ENCODE measurements at regions not wholly inside any gene's neighbourhood (a gene's known extent, or its start where the extent isn't known, plus 50 kb on each side); places are given as distances from the start of the nearest gene placed in this dataset.

- DNase-seq, result no peak
These were observed 490.8 kb upstream of the CELF2 start for GRCh38 chr10:10526846-10527245.

DNA sequence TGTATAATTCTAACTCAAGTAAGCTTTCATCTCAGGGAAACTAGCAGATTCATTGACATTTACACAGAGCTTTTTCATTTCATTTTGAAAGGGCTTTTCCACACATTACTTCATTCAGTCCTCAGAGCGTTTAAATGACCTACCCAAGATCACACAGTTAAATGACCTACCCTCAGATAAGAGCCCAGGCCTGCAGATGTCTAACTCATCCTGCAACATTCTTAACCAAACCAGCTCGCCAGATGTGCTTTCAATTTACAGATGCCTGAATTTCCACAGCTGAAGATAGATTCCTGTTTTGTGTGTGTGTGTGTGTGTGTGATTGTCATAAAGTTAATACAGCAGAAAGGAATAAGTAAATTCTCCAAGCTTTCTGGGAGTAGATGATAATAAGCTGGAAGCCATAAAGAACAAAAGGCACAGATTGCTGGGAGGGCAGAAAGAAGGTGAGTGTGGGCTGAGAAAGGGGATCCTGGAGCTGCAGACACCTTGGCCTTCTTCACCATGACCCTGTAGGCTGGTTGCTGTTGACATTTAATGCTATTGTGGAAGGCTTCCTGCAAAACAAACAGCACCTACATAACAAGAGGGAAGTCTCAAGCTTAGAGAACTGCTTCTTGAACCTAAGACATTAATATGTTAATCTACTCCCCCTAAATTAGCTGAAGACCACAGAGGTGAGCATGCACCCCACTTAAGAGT is 489.7 kb upstream of the CELF2 start:
- no peak for DNase-seq

GRCh38 chr10:10528563-10528910 is 489.1 kb upstream of the CELF2 start:
- DNase-seq, result no peak

DNA sequence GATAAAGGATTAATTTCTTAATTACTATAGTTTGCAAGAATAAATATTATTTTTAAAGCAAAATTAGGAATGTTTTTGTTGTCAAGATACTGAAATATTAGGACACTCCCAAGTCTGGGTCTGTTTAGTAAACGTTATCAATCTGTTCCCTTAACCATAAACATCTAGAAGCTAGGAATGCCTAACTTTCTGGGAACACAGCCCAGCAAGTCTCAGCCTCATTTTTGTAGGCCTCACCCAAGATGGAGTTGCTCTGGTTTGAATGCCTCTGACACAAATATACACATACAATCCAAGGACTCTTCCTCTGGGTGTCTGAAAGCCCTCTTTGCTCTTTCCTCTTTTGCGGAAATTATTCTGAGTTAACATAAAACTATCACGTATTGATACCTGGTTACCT is 487.4 kb upstream of the CELF2 start:
- no peak for DNase-seq

- no peak for DNase-seq
These were observed 485.4 kb upstream of the CELF2 start for GRCh38 chr10:10532236-10532635.

DNA sequence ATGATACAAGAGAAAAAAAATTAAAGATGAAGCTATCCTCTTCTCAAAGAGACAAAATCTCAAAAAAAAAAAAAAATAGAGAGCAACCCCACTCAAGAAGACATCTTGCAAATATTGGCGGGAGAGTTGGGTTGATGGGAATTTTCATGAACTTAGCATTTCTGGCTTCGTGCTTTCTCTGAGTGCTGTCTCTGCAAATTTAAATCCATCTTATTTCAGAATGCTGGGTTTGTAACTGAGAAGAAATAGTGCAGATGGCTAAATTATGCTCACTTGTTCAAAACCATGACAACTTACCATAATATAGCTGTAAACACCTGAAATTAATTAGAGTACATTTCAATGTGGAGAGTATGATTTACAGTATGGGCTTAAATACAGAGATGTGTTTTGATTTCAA is 484.8 kb upstream of the CELF2 start:
- DNase-seq, result no peak

DNA sequence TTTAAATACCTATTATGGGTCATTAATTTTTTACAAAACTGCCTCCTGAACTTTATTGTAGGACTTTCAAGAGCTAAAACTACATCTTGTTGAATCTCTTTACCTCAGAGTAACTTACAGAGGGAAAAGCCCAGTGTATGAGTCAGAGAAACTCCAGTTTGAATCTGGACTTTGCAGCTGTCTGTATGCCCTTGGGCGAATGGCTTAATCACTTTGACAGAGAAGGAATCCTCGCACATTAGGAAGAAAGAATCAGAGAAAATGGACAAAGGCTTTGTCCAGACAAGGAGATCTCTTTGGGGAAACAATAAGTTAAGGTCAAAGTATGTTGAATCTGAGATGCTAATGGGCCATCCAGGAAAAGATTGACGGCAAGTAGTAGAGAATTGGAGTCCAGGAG is 484.2 kb upstream of the CELF2 start:
- DNase-seq, result no peak

- no peak for DNase-seq
These were observed 479.3 kb upstream of the CELF2 start for GRCh38 chr10:10538326-10538725.

- DNase-seq, result no peak
These were observed 477.3 kb upstream of the CELF2 start for GRCh38 chr10:10540398-10540797.

- DNase-seq, result no peak
These were observed 475.2 kb upstream of the CELF2 start for GRCh38 chr10:10542477-10542876.

- no peak for DNase-seq
These were observed 472.8 kb upstream of the CELF2 start for GRCh38 chr10:10544890-10545289.

DNA sequence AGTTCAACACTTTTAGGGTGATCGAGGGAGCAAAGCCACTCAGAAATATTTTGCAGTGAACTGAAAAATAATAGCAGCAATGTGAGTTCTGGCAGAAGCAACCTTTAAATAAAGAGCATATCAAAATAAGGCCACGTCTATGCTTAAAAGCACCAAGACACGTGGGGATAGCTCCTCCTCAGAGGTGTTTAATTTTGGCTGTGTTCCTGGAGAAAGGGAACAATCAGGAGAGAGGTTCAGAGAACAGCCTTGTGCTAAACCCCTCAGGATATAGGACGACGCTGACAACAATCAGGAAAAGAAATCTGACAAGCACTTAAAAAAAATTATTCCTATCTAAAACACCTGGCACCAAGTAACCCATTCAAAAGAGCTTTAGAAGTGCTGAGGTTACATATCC is 471.9 kb upstream of the CELF2 start:
- no peak for DNase-seq

DNA sequence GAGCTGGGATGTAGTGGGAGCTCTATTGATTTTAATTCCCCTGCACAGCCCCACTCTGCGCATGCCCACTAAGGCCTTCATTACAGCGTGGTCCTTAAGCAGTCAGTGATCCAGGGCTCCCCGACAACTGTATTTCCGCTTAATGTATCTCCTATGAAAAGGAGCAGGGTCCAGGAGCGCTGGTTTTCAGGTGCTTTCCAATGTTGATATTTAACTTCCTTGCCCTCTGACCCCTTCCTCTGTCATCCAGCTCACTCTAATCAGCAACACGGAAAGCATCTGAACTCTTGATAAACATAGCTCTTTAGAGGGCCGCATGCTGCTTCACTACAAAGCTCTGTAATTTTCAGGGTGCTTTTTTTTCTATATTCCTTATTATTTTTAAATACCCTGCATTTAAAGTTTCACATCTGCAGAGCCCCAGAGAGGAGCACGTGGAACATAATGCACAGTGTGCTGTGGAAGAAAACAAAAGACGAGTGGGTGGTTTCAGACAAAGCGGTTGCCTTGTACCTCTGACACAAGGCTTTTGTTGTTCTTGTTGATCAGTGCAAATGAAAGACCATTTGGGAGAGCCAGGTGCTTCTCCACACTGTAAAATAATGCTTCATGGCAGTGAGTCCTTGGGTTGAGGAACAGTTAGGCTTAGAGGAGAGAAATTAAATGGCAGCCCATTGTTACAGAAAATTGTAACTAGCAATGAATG is 465.9 kb upstream of the CELF2 start:
- no peak for DNase-seq

DNA sequence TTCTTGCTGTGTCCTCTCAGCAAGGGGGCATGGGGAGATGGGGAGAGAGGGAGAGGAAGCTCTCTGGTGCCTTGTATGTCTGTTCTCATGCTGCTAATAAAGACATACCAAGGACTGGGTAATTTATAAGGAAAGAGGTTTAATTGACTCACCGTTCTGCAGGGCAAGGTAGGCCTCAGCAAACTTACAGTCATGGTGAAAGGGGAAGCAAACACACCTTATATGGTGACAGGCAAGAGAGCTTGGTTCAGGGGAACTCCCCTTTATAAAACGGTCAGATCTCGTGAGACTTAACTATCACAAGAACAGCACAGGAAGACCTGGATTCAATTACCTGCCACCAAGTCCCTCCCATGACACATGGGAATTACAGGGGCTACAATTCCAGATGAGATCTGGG is 464.7 kb upstream of the CELF2 start:
- no peak for DNase-seq

DNA sequence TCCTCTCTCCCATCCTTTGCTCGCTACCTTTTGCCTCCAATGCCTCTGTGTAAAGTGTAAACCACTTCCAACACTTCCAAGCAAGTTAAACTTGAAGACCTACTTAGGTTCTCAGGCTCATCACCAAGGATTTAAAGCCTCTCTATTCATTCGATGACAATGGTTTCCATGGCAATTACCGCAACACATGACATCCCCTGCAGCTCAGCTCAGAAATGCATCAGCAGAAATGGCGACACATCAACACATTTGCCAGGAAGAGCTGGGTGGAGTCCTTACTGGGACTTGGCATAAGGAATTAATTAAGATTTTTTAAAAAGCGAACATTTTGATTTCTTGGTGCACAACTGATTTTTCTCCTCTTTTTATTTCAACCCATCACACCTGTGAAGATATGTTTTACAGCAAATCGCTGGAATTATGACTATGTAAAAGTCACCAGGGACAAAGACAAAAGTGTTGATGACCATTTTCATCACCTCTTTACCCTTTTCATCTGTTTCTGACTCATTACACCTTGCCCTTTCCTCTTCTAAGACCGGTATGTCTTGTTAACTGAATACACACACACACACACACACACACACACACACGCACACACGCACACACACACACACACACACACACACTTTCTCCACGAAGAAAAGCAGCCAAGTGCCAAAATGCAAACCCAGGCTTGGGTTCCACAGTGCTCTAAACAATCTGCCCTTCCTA is 453.4 kb upstream of the CELF2 start:
- DNase-seq, result no peak

GRCh38 chr10:10576937-10577336 is 440.7 kb upstream of the CELF2 start:
- no peak for DNase-seq

- no peak for DNase-seq
These were observed 438.0 kb upstream of the CELF2 start for GRCh38 chr10:10579709-10580108.

- no peak for DNase-seq
These were observed 433.5 kb upstream of the CELF2 start for GRCh38 chr10:10584161-10584560.

DNA sequence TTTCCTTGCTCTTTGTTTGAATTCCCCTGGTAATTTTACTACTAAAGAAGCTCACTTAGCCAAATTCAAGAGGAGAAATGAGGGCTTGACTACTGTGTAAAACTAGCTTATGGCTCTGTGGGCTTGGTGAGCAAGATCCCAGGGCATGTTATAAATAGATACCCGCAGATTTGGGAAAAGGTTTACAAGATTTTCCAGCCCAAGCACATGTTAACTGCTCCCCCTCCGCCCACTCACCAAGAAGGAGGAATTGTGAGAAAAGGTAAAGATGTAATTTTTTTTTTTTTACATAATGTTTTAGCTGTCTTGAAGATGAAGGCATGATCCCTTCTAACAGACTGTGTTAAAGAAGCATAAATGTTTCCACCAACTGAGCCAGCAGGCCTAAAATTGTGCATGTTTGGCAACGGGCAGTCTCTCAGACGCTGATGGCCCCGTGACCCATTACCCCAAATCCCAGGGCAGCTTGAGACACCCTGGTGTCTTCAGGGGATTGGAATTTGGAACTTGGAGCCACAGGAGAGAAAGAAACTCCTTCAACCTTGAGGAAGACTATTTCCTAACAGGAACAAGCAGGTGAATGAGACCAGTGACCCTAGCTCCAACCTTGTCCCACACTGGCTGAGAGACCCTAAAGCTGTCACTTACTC is 429.8 kb upstream of the CELF2 start:
- DNase-seq, result no peak

DNA sequence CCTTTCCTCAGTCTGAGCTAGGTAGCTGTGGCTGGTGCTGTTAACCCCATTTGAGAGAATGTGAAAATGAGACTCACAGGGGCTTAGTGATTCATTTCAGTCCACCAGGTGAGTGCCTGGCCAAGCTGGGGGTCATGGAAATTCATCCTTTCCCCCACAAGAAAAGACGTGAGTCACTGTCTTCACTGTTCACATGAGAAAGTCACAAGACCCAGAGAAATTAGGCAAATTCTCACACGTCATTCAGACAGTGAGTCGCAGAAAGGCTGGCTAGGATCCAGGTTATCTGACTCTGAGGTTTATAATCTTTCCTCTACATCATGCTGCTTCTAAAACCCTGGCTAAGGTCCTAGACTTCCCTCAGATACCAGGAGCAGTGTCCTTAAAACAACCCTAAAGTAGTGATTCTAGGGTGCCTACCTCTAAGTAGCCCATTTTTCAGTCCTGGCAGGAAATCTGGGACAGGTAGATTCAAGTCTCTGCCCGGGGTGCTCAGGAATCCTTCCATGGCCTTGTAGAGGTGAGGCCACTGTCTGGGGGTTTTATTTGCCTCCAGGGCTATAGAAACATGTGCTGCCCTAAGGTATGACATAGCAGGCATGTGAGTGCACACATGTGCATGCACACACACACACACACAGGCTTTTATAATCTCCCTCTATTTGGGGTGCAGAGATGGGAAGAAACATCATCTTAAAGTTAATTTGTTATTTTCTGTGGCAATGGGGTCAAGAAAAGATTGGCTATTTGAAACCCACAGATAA is 427.9 kb upstream of the CELF2 start:
- no peak for DNase-seq

DNA sequence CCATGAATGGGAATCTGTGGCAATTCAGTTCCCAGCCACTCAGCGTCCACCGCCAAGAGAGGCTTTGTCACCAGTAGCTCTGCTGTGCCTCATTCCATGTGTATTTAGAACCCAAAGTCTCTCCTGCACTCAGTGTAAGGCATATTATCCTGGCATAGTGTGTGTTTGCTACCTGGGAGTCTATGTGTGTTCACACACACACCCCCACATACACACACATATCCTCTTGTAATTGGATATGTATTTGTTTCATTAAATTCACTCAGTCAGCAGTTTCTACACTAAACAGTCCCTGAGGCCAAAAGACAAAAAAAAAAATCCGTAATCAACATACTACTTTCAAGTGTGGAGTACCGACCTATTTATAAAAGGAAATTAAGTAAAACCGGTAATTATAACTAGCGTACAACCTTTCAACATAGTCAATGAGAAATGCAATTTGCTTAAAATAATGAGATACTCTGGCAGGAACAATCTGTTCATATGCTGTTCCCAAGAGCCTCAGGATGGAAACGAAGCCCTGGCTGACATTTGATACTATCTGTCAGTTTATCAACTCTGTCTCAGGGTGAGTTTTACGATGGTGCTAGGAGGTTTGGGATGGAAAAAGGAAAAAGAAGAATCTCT is 425.8 kb upstream of the CELF2 start:
- no peak for DNase-seq

DNA sequence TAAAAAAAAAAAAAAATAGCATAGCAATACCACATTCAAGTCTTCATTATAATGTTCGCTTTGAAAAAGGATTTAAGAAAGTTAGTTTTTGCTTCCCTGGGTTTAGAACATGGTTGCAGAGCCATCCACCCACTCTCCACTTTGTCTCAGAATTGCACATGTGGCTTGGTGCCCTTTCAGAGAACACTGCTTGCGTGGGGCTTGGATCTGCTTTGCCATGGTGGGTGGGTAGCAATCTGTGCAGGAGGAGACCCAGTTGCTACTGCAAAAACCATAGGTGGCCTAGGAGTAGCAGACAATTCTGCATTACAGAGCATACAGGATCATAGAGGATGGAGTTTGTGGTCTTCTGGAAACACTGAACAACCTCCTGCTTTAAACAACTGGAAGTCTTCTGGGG is 421.4 kb upstream of the CELF2 start:
- DNase-seq, result no peak

- DNase-seq, result no peak
These were observed 419.4 kb upstream of the CELF2 start for GRCh38 chr10:10598297-10598696.
